Left colon (tissue), 2 donors: ENCODE measurements at regions not wholly inside any gene's neighbourhood (a gene's known extent, or its start where the extent isn't known, plus 50 kb on each side); places are given as distances from the start of the nearest gene placed in this dataset.

Experiments used
- ATAC-seq: fragments of 200-7000 bp; cut with Tn5 transposase; one replicate; pipeline ENCODE4 v1.9.1; 2020; ENCODE audit warnings: mild to moderate bottlenecking, moderate library complexity
- DNase-seq, 2 donors: peaks; one replicate each; pipeline ENCODE4 v3.0.0-alpha.2; 2020
- intact Hi-C, 2 donors: fragments of 100-400 bp; cut with DNase I in 1 of 2; cut with micrococcal nuclease in 1 of 2; formaldehyde crosslinking; loops; one replicate each; pipeline versions ENCODE4 v1.11.2 to v1.14.0; 2022; cut with DNase I, micrococcal nuclease
- donor health status: DM: no; HTN: no; CAD: no.
- donor health status: DM: yes; HTN: yes; CAD: no.

DNA sequence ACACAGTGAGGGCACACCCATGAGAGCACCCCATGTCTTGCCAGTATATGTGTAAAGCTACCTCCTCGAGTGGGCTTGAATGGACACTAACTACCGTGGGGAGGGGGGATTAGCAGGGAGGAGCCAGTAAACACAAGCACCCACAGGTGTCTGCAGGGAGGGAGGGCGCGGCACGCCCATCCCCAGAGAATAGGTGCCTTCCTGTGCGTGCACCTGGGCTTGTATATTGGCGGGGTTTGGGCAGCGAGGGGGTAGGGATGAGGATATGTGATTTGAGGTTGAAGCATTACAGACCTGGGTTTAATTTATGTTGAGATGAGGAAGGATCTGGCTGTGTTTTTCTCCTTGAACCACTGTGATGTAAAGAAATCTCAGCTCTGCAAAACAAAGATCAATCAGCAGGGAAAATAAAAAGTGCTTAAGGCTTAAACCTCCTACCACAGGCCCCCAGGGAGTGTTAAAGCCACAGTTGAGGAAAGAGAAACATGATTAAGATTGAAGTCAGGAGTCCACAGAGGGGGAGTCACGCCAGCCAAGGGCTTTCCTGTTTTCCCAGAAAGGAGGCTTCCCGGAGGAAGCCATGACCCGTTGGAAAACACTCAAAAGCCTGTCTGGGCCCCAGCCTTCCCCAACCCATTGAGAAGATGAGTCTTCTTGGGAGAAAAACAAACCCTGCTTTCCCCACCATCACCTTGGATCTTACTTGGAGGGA lies 80.0 kb downstream of the CAMK2N1 start:
- intact Hi-C loops, result no loop called here
- DNase-seq (no peak), ATAC-seq (no peak)

DNA sequence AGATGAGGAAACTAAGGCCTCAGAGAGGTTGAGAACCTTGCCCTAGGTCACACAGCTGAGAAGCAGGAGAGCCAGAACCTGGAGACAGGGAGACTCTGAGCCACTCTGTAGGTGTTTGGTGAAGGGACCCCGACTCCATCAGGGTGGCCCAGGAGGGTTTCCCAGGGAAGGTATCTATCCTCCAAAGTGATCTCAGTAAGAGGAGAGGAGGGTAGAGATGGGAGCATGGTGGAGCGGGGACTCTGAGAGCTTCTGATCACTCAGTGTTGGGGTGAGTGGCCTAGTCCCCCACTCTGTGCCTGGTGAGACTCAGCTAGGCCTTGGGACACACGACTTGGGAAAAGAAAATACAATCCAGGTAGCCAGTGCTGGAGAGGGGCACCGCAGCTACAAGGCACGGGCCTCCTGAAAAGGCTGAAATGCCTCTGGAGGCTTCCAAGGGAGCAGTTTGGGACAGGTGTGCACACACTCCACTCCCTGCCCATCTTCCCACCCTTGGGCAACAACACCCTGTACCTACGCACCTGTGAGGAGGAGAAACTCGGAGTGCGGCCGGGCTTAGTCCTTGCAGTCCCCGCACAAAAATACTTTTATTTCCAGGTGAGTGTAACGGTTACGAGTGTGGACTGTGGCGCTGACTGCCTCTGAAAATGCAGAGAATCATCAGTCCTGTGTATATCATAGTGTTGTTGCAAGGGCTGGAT lies 80.8 kb downstream of the CAMK2N1 start:
- DNase-seq, result no peak
- intact Hi-C loops, result no loop called here
- ATAC-seq, result no peak
